ENCODE measurements at regions not wholly inside any gene's neighbourhood (a gene's known extent, or its start where the extent isn't known, plus 50 kb on each side); places are given as distances from the start of the nearest gene placed in this dataset.

GRCh38 chr13:84606616-84607015 is 724.3 kb upstream of the SLITRK1 start:
- no peak for TF ChIP-seq CTCF (IDR thresholded peaks at IDR 0.05)
- no peak for TF ChIP-seq POLR2A (IDR thresholded peaks at IDR 0.05)
